Posterior cingulate gyrus (tissue), 11 donors: ENCODE measurements at regions not wholly inside any gene's neighbourhood (a gene's known extent, or its start where the extent isn't known, plus 50 kb on each side); places are given as distances from the start of the nearest gene placed in this dataset.
"Not testable (repeated sequence)": the region's sequence is repeated elsewhere in the genome, so short reads cannot be mapped to it uniquely, and the experiment has no call there.

Experiments
- DNase-seq, 10 donors: peaks; one replicate each; pipeline versions ENCODE4 v3.0.0 to v3.0.0-alpha.2; 2020 to 2021; ENCODE audit warnings: mixed read lengths in 3 of 10
- intact Hi-C: fragments of 100-400 bp; cut with DNase I; formaldehyde crosslinking; loops from one replicate; pipeline ENCODE4 v1.15.1; 2023

GRCh38 chr4:19025031-19025430, 1003.5 kb upstream of the LCORL start:
- no peak for DNase-seq
- intact Hi-C loops, result no loop called here

- DNase-seq, result no peak
- intact Hi-C loops, result no loop called here
Observed at GRCh38 chr4:19024047-19024446, 1002.5 kb upstream of the LCORL start.

GRCh38 chr4:19021617-19022016, 1000.1 kb upstream of the LCORL start:
- intact Hi-C loops, result no loop called here

GRCh38 chr4:19016550-19016949, 995.0 kb upstream of the LCORL start:
- intact Hi-C loops, result not testable (repeated sequence)
- DNase-seq, result peak in 1 of 10 donors; percentile 67

More at GRCh38 chr4:19021617-19022016, 1000.1 kb upstream of the LCORL start:
- DNase-seq, result no peak

GRCh38 chr4:19014594-19014993, 993.0 kb upstream of the LCORL start:
- intact Hi-C loops, result no loop called here
- DNase-seq, result no peak

- DNase-seq, result no peak
- intact Hi-C loops, result no loop called here
Observed at GRCh38 chr4:19010761-19011160, 989.2 kb upstream of the LCORL start.

GRCh38 chr4:19009881-19010280, 988.3 kb upstream of the LCORL start:
- no peak for DNase-seq
- intact Hi-C loops, result no loop called here

GRCh38 chr4:19005211-19005610, 983.7 kb upstream of the LCORL start:
- no peak for DNase-seq
- intact Hi-C loops, result no loop called here

- no peak for DNase-seq
- intact Hi-C loops, result no loop called here
Observed at GRCh38 chr4:19002170-19002569, 980.6 kb upstream of the LCORL start.

- DNase-seq, result no peak
- intact Hi-C loops, result no loop called here
Observed at GRCh38 chr4:18999595-18999994, 978.0 kb upstream of the LCORL start.

GRCh38 chr4:18981234-18981615, 959.7 kb upstream of the LCORL start:
- DNase-seq, result no peak
- intact Hi-C loops, result no loop called here

- no peak for DNase-seq
- intact Hi-C loops, result no loop called here
Observed at GRCh38 chr4:18980516-18981233, 959.1 kb upstream of the LCORL start.

- no peak for DNase-seq
- intact Hi-C loops, result no loop called here
Observed at GRCh38 chr4:18976884-18977283, 955.3 kb upstream of the LCORL start.

GRCh38 chr4:18975916-18976808, 954.6 kb upstream of the LCORL start:
- intact Hi-C loops, result no loop called here
- no peak for DNase-seq

- DNase-seq, result no peak
- intact Hi-C loops, result no loop called here
Observed at GRCh38 chr4:18973296-18973695, 951.7 kb upstream of the LCORL start.

- intact Hi-C loops, result no loop called here
Observed at GRCh38 chr4:18961879-18962278, 940.3 kb upstream of the LCORL start.

GRCh38 chr4:18961266-18961665, 939.7 kb upstream of the LCORL start:
- DNase-seq, result no peak
- intact Hi-C loops, result no loop called here

More at GRCh38 chr4:18961879-18962278, 940.3 kb upstream of the LCORL start:
- DNase-seq, result no peak

- intact Hi-C loops, result no loop called here
- DNase-seq, result no peak
Observed at GRCh38 chr4:18957716-18958115, 936.2 kb upstream of the LCORL start.

GRCh38 chr4:18954538-18954937, 933.0 kb upstream of the LCORL start:
- no peak for DNase-seq
- intact Hi-C loops, result no loop called here

GRCh38 chr4:18953613-18954012, 932.1 kb upstream of the LCORL start:
- DNase-seq, result no peak
- intact Hi-C loops, result no loop called here

GRCh38 chr4:18945464-18945863, 923.9 kb upstream of the LCORL start:
- DNase-seq, result no peak
- intact Hi-C loops, result no loop called here

GRCh38 chr4:18942874-18943273, 921.3 kb upstream of the LCORL start:
- no peak for DNase-seq
- intact Hi-C loops, result no loop called here
